ENCODE measurements at regions not wholly inside any gene's neighbourhood (a gene's known extent, or its start where the extent isn't known, plus 50 kb on each side); places are given as distances from the start of the nearest gene placed in this dataset.

- intact Hi-C loops (cut with micrococcal nuclease): no loop called here
Observed at GRCh38 chr4:167475951-167476350, 241.7 kb upstream of the SPOCK3 start.

- intact Hi-C loops (cut with micrococcal nuclease): no loop called here
Observed at GRCh38 chr4:167492007-167492406, 257.7 kb upstream of the SPOCK3 start.

- intact Hi-C loops (cut with micrococcal nuclease): no loop called here
Observed at GRCh38 chr4:167509551-167509950, 275.3 kb upstream of the SPOCK3 start.

GRCh38 chr4:167524091-167524490 lies 289.8 kb upstream of the SPOCK3 start:
- intact Hi-C loops (cut with micrococcal nuclease): no loop called here

GRCh38 chr4:167537761-167538160 lies 303.5 kb upstream of the SPOCK3 start:
- intact Hi-C loops (cut with micrococcal nuclease): no loop called here

- intact Hi-C loops (cut with micrococcal nuclease): no loop called here
Observed at GRCh38 chr4:167541286-167541685, 307.0 kb upstream of the SPOCK3 start.

- intact Hi-C loops (cut with micrococcal nuclease): no loop called here
Observed at GRCh38 chr4:167544391-167544790, 310.1 kb upstream of the SPOCK3 start.

- intact Hi-C loops (cut with micrococcal nuclease): no loop called here
Observed at GRCh38 chr4:167550021-167550420, 315.7 kb upstream of the SPOCK3 start.

GRCh38 chr4:167555338-167556022 lies 321.2 kb upstream of the SPOCK3 start:
- intact Hi-C loops (cut with micrococcal nuclease): no loop called here

GRCh38 chr4:167578906-167579305 lies 344.6 kb upstream of the SPOCK3 start:
- intact Hi-C loops (cut with micrococcal nuclease): no loop called here

GRCh38 chr4:167581449-167581965 lies 347.2 kb upstream of the SPOCK3 start:
- intact Hi-C loops (cut with micrococcal nuclease): no loop called here

GRCh38 chr4:167587361-167587760 lies 353.1 kb upstream of the SPOCK3 start:
- intact Hi-C loops (cut with micrococcal nuclease): no loop called here

- intact Hi-C loops (cut with micrococcal nuclease): no loop called here
Observed at GRCh38 chr4:167595898-167596297, 361.6 kb upstream of the SPOCK3 start.

GRCh38 chr4:167602157-167602556 lies 367.9 kb upstream of the SPOCK3 start:
- intact Hi-C loops (cut with micrococcal nuclease): no loop called here

GRCh38 chr4:167606551-167606950 lies 372.3 kb upstream of the SPOCK3 start:
- intact Hi-C loops (cut with micrococcal nuclease): no loop called here

- intact Hi-C loops (cut with micrococcal nuclease): no loop called here
Observed at GRCh38 chr4:167613381-167613780, 379.1 kb upstream of the SPOCK3 start.

GRCh38 chr4:167614866-167615265 lies 380.6 kb upstream of the SPOCK3 start:
- intact Hi-C loops (cut with micrococcal nuclease): no loop called here

- intact Hi-C loops (cut with micrococcal nuclease): no loop called here
Observed at GRCh38 chr4:167616476-167616875, 382.2 kb upstream of the SPOCK3 start.

- intact Hi-C loops (cut with micrococcal nuclease): loop anchor here (2.0 to 10.0 kb wide), 2 partner anchors 452 to 600 kb away; no protein-coding TSS in a partner anchor
Observed at GRCh38 chr4:167622481-167623240, 388.4 kb upstream of the SPOCK3 start.

- intact Hi-C loops (cut with micrococcal nuclease): loop anchor here (2.0 to 10.0 kb wide), 2 partner anchors 452 to 600 kb away; no protein-coding TSS in a partner anchor
Observed at GRCh38 chr4:167623241-167623572, 388.9 kb upstream of the SPOCK3 start.

- intact Hi-C loops (cut with micrococcal nuclease): loop anchor here (10.0 kb wide), 1 partner anchor 446 kb away; no protein-coding TSS in a partner anchor
Observed at GRCh38 chr4:167629272-167629671, 395.0 kb upstream of the SPOCK3 start.

GRCh38 chr4:167642250-167642649 lies 408.0 kb upstream of the SPOCK3 start:
- intact Hi-C loops (cut with micrococcal nuclease): no loop called here

- intact Hi-C loops (cut with micrococcal nuclease): no loop called here
Observed at GRCh38 chr4:167645358-167645757, 411.1 kb upstream of the SPOCK3 start.

Data from T-helper 2 cell treated with Interferon-gamma antibody and Interleukin-4, amounts not matched to agents 100 ng/mL and 5 ng/mL, for 36 hours (primary cell).